HCEC 1CT (cell line): ENCODE measurements at regions not wholly inside any gene's neighbourhood (a gene's known extent, or its start where the extent isn't known, plus 50 kb on each side); places are given as distances from the start of the nearest gene placed in this dataset.

ENCODE experiments used
- DNase-seq: peaks from one replicate; pipeline ENCODE4 v3.0.0-alpha.2; 2017

- no peak for DNase-seq
Observed at GRCh38 chr3:103690536-103690935, 1255.7 kb downstream of the ZPLD1 start.

DNA sequence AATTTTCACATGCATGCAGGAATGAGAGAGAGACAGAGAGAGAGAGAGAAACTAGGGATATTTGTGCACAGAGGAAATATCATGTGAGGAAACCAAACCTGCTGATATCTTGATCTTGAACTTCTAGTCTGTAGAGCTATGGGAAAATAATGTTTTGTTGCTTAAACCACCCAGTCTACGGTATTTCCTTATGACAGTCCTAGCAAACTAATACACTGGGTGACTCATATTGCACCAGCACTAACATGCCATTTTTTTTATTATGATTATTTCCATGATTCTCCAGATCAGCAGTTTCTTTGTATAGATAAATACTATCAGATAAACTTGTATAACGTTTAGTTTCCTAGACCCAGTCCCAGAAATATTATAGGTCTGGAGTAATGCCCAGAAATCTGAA, 1259.0 kb downstream of the ZPLD1 start:
- DNase-seq: no peak

DNA sequence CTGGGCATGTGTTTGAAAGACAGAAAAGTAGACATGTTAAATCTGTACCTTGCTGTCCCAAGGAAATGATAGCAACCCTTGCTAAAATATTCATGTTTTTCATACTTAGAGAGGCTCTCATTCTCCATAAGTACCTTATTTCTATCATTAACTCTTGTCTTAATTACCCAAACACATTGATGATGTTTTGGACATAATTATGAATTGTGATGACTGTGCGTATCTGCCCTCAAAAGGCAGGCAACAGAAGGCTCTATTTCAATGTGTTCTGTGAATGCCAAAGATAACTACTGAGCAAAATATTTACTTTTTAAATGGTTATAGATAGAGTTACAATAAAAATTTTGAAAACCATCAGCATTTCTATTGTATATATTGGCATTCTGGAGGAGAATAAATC, 1263.8 kb downstream of the ZPLD1 start:
- no peak for DNase-seq

DNA sequence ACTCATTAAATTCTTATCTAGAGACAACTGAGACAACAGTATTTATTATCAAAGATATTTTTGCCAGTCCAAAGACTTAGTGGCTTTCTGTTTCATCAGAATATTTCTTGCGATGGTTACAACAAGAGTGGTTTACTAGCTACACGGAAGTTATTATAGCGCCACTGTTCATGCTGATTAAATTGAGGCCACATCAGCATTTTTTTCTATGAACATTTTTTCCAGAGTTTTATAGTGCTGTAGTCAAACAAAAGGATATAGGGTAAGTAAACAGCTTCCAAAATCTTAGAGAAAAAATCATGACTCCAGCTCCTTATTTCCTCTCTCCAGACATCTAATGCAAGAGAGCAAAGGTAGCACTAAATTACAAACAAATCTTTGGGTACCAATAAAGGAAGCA, 1264.4 kb downstream of the ZPLD1 start:
- DNase-seq: no peak

DNA sequence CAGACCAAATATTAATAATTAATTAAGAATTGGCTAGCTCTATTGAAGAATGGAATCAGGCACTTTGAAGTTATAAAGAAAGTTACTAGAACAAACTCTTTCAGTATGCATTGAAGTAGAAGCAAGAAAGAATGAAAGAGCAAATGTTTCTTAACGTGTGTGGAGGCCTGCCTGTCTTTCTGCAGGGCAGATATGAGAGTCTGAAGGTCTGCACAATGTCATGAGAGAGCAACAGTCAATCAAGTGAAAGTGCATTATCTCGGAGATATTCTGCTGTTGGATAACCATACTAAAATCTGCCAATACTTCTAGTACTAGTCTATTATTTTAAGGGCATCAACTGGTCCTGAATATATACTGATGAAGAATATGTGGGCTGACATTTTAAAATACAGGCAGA, 1270.8 kb downstream of the ZPLD1 start:
- DNase-seq: no peak

DNA sequence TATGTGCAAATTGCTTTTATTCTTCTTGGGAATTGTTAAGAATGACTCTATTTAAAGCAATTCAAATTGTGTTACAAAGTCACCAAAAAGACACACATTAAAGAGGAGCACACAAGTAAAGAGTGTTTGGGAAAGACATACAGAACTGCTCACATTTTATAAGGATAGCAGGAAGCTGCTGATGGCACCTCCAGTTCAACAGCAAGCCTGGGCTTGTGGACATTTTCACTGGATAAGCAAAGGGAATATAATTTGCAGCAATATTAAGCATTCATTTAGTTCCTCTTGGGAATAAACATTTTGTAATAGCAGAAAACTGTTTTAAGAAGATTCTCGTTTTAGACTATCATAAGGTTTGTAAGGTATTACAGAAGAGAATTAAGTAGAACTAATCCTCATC, 1271.9 kb downstream of the ZPLD1 start:
- DNase-seq: no peak

- no peak for DNase-seq
Observed at GRCh38 chr3:103711670-103712069, 1276.9 kb downstream of the ZPLD1 start.

DNA sequence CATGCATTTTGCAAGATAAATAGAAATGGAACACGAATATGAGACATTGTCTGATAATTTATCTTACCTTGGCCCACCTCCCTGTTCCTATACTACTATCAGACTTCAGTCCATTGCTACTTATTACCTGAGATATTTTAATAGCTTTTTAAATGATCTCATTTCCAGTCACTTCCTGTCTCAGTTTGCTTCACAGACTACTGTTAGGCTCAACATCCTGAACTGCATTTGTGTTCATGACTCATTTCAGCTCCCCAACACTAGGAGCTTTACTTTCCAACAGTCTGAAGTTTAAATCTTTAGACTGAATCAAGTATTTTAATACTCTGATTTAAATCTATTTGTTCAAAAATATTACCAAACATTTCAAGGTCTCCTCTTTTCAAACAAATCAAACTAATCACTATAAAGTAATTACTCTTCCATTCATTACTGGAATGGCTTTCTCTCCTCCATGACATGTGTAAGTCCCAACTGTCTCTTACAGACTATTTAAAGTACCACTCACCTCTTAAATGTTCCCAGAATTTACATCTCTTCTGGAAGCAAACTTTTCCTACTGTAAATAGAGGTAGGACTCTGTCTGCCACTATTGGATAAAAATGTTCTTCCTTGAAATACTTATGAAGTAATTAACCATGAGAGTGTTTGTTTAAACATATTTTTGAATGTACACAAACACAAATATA, 1277.6 kb downstream of the ZPLD1 start:
- DNase-seq: peak; percentile 2

- DNase-seq: no peak
Observed at GRCh38 chr3:103729547-103729946, 1294.7 kb downstream of the ZPLD1 start.

GRCh38 chr3:103730744-103731143, 1295.9 kb downstream of the ZPLD1 start:
- DNase-seq: no peak

GRCh38 chr3:103752986-103753385, 1318.2 kb downstream of the ZPLD1 start:
- DNase-seq: no peak

- DNase-seq: no peak
Observed at GRCh38 chr3:103767635-103768034, 1332.8 kb downstream of the ZPLD1 start.

DNA sequence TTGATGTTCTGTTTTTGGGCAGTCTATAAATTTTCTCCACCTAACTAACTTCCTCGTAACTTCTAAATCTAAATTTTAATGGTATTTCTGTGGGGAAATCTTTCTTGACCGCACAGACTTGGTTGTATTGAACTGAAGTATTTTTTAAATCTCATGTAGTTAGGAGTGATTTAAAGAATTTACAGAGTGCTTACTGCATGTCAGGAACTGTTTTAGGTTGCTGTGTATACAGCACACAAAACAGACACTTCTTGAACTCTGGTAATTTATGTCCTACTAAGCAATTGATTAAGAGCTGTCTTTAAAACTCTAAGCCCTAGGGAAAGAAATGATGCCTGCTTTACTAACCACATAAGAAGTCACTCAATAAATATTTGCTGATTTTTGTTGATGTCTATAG, 1350.2 kb downstream of the ZPLD1 start:
- DNase-seq: no peak

DNA sequence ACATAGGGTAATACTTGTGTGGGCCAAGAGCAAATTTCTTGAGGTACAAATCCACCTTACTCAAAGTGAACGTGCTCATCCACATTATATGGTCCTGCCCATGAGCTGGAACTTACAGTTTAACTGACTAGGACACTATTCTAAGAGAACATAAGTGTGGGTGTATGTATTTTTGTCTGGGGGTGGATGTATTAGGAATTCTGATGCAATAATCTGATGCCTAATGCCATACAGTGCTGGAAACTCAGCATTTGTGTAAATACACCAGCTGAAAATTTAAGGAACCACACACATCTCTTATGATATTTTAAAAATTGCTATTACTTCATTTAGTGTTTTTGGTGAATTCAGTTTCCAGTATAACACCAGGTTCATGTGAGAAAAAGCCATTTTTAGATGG, 1350.7 kb downstream of the ZPLD1 start:
- no peak for DNase-seq

GRCh38 chr3:103786296-103786695, 1351.5 kb downstream of the ZPLD1 start:
- DNase-seq: no peak

GRCh38 chr3:103787164-103787871, 1352.5 kb downstream of the ZPLD1 start:
- DNase-seq: no peak

DNA sequence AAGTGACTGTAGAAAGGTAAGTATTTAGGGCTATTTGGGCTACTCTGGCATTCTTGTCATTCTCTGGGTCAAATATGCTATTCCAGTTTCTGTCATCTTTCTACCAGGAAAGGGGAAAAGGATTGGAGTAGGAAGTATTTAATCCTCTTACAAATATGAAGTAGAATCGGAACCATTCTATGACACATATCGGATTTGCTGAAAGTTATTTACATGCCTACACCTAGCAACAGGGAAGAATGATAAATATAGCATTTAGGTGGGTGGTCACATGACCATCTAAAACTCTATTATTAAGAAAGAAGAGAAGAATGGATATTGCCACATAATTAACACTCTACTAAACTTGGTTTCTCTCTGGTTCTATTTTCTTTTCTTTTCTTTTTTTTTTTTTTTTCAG, 1353.1 kb downstream of the ZPLD1 start:
- no peak for DNase-seq

DNA sequence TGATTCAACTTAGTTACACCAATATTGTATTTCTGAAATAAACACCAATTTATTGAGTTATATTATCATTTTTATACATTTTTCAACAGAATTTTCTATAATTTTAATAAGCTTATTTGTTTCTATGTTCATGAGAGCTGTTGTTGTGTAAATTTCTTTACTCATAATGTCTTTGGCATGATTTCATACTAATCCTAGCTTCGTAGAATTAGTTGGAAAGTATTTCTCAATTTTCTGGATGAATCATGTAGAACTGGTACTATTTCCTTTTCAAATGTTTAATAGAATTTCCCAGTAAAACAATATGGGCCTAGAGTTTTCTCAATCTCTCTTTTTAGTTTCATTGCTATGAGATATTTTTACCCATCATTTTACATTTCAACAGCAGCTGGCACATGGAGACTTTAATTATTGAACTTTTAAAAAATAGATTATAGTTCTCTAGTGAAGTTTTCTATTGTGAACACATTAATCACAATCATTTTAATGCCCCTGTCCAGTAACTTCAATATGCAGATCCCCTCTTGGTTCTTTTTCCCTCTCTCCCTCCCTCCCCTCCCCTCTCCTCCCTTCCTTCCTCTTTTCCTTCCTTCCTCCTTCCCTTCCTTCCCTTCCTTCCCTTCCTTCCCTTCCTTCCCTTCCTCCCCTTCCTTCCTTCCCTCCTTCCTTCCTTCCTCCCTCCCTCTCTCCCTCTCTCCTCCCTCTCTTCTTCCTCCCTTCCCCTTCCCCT, 1357.1 kb downstream of the ZPLD1 start:
- no peak for DNase-seq

DNA sequence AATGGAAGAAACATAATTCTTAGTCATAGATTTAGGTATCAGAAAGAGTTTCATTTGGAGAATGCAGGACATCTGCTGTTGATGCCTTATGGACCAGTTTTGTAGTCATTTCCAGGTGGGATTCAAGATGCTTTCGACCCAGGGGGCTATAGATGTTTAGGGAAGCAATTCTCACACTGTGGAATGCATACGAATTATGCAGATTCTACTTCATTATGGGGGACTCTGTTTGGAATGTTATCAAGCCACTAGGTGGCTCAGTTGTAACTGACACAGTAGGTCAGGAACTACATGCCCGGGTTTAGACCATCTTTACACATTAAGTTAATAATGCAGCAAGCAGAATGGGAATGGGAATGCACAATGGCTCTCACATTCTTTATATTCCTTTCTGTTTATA, 1359.8 kb downstream of the ZPLD1 start:
- DNase-seq: no peak

DNA sequence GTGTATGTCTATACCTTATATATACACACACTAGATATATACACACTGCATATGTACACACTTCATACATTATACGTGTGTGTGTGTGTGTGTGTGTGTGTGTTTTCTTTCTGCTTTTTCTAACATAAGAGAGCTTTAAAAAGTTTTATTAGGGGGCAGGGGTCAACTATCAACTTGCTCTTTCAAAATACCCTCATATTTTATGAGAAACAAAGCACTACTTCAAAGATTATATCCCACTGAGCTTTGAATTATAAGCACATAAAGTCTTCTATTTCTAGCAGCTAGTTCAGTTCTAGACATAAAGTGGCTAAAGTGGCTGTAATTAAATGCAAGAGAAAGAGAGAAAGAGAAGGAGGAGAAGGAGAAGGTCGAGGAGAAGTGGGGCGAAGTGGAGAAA, 1361.3 kb downstream of the ZPLD1 start:
- DNase-seq: no peak

DNA sequence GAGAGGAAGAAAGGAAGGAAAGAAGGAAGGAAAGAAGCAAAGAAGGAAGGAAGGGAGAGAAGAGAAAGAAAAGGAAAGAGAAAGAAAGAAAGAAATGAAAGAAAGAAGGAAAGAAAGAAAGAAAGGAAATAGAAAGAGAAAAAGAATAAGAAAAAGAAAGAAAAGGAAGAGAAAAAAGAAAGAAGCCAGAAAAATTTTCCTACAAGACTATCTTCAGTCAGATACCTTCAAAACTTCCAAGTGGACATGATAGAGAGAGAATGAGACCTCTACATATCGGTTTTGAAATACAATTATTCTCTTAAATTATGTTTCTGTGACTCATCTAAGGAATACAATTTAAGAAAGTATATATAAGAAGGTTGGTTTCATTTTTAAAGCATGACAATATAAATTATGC, 1369.0 kb downstream of the ZPLD1 start:
- DNase-seq: no peak

GRCh38 chr3:103810167-103810566, 1375.4 kb downstream of the ZPLD1 start:
- no peak for DNase-seq

DNA sequence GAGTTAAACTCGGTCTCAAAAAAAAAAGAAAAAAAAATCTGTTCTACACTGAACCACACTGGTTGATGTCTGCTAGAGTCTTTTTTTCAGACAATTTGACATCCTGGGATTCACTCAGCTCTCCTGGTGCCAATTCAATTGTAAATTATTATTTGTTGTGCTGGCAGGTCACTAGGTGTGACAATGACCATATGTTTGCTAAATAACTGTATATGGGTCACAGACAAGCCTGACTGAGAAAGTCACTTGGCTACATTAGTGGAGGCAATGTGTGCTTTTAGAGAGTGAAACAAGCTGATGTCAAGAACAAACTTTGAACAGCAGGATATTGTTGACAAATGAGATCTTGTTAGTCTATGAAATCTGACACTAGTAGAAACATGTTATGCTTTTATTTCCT, 1379.1 kb downstream of the ZPLD1 start:
- no peak for DNase-seq

DNA sequence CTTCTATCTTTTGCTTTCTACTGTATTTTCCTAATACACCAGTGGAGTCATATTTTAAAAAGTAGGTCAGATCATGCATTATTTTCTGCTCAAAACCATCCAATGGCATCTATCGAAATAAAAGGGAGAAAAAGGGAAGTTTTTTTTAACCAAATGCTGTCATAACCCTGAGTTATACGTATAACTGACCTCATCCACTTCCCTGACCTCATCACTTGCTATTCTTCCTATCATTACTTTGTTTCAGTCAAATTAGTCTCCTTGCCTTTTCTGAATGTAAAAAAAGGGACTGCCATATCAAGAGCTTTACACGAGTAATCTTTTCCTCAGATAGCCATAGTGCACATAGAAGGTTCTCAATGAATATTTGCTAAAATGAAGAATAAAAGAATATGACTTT, 1383.6 kb downstream of the ZPLD1 start:
- no peak for DNase-seq
